Hematopoietic multipotent progenitor cell treated with erythropoietin and hydrocortisone succinate and interleukin-3 and kit ligand, for 6 days (in vitro differentiated cells): ENCODE measurements at regions not wholly inside any gene's neighbourhood (a gene's known extent, or its start where the extent isn't known, plus 50 kb on each side); places are given as distances from the start of the nearest gene placed in this dataset.
"Not testable (repeated sequence)": the region's sequence is repeated elsewhere in the genome, so short reads cannot be mapped to it uniquely, and the experiment has no call there.

Experiments
- DNase-seq: peaks from one replicate; pipeline ENCODE4 v3.0.0-alpha.2; 2015

DNA sequence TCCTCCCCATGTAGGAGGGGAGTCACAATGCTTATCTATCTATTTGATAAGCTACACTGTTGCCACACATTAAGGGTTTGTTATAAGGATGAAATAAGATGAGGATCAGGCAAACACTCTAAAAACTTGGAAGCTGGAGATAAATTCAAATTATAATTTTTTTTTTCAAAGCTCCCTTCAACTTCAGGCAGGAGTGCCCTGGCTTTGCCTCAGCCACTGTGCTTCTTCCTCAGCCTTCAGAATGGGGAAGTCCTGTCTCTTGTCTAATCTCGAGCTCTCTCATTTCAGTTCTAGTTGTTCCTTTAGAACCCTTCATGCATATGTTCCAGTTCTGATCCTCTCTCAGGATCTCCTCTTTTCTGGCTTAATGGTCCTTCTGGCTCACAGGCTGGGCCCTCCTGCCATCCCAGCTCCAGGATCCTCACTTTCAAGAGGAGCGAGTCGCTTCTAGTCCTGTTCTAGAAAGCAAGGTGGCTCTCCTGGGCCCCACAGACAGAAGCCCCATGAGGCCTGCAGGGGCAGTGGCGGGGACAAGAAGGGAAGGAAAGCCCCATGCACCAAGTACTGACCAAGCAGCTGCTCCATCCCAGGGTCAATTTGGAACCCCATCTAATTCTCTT is 164.3 kb downstream of the VEGFA start:
- no peak for DNase-seq

DNA sequence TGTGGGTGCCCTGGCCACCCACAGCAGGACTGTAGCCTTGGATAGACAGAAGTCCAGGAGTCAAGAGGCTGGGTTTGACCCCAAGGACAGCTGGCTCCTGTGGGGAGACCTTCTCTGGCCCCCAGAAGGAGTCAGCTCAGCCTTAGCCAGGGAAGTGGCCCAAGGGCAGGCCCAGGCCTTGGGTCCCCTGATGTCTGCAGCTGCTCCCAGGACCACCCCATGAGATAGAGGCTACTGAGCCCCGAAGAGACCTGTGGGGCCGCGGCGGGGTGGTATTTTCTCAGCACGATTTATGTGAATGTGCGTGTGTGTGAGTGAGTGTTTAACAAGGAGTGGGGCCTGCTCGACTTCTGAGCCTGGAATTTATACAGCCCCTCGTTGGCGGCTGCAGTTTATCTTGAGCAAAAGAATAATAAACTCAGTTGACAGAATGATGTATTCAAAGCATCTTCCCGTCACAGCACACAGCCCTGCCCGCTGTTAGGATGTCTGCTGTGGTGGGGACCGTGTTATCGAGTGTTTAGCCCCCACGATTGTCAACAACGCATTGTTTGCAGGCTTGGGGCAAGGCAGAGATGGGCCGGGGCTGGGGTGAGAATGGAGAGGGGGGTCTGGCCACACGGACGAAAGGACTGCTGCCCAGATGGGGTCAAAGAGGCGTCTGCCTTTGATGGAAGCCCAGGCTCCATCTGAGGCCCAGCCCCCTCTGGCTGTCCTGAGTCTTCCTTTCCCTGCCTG is 163.3 kb downstream of the VEGFA start:
- DNase-seq, result no peak

- no peak for DNase-seq
Observed at GRCh38 chr6:43932259-43933147, 162.5 kb downstream of the VEGFA start.

- DNase-seq, result no peak
Observed at GRCh38 chr6:43931201-43931600, 161.2 kb downstream of the VEGFA start.

- DNase-seq, result no peak
Observed at GRCh38 chr6:43930440-43931154, 160.6 kb downstream of the VEGFA start.

GRCh38 chr6:43929511-43929910 is 159.5 kb downstream of the VEGFA start:
- no peak for DNase-seq

GRCh38 chr6:43927532-43928210 is 157.7 kb downstream of the VEGFA start:
- DNase-seq, result peak; percentile 56

- peak; percentile 89 for DNase-seq
Observed at GRCh38 chr6:43926634-43927531, 156.9 kb downstream of the VEGFA start.

GRCh38 chr6:43925636-43926139 is 155.7 kb downstream of the VEGFA start:
- not testable (repeated sequence) for DNase-seq

DNA sequence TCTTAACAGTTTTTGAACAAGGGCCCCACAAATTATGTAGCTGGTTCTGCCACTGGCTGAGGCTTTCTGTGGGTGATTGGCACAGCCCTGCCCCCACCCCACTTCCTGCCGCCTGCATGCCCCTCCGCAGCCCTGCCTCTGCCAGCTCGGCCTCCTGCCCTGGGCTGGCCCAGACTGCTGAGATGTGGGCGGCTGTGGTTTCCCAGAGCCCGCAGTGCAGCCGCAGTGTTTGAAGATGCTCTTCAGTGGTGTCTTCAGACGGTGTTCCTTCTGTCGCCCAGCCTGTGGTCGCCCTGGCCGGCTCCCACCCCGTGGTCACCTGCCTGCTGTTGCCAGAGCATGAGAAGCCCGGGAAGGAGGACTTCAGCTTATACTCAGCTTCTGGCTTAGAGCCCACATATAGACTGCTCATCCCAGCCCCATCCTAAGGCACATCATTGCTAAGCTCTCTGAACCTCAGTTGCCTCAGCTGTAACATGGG is 154.3 kb downstream of the VEGFA start:
- DNase-seq, result peak; percentile 89

- DNase-seq, result no peak
Observed at GRCh38 chr6:43923376-43924221, 153.6 kb downstream of the VEGFA start.

DNA sequence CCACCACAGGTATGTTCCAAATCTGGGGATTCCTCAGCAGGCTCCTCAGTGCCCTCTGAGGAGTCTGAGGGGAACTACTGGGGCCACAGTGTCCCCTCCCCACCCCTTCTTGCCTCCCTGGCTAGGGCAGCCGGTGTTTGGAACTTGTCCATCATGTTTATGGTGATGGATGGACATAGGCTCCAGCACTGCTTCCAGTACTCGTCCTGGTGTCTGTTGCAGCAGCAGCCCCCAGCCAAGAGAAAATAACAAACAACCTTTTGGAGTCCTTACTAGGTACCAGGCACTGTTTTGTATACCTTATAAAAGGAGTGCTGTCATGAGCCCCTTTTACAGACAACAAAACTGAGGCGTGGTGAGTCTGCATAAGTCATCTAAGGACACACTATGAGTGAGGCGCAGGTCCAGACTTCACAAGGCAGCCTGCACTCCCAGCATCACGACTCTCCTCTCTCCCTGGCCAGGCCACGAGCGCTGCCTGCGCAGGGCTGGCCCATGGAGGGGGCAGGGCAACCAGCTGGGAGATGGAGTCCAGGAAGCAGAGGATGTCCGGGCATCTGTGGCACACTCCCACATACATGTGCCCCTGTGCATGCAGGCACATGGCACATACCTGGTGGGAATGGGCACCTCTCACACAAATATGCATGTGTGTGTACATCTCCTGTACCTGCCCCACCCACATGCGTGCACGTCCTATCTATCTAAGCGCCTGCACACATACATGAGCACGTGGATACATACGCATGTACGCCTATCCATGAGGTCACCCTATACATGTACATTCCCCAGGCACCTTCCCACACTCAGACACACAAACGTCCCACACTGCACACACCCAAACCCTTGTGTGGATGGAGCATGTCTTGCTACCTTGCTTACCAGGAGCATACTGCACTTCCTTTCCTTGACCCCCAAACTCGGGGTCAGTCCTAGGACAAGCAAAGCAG is 152.7 kb downstream of the VEGFA start:
- DNase-seq, result no peak

DNA sequence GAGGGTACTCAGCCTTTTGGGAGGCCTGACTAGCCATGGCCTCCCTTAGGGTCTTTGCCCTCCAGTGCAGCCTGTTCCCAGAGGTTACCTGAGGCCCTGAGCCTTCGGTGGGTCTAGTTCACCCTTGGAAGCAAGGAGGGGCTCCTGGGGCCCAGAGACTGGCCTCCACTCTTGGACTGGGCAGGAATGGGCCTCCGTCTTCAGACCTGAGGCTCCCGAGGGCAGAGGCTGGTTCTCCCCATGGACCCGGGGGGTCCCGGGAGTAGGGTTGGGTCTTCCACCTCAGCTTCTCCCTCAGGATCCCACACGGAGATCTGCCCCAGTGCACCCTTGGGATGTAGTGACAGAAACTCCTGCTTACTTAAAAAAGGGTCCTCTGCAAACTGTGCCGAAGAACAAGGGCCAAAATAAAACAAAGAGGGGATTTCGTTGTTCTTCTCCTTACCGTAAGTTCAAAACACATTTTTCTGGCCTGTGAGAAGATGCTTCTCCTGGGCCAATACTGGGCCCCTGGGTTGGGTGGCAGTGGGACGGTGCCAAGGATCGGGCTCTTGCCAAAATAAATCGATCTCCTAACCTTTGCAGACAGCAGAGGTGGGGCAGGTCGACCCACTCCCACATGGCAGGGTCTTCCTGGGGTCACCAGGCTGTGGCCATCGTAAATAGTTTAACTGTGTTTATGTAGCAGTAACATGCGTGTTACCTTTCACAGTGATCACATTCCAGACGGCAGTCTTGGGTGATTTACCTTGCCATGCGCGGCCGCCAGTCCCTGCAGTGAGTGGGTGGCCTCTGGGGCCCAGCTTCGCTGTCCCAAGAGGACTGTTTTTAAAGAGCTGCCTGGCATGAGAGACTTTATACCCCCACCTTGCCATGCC is 151.8 kb downstream of the VEGFA start:
- DNase-seq, result no peak

DNA sequence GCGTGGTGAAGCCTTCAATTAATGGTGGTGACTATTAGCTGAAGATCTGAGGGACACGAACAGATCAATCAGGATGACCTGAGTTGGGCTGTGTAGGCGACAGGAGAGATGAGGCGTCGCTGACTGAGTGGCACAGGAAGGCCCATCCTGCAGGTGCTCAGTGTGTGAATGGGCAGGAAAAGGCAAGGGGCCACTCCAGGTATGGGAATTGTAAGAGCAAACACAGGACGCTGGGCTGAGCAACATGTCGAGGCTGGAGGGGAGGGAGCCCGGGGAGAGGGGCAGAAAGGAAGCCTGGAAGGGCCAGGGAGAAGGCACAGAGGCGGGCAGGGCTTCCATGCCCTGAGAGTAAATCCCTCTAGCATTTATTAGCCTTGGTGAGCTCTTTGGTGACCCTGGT is 151.0 kb downstream of the VEGFA start:
- no peak for DNase-seq

GRCh38 chr6:43919774-43920173 is 149.8 kb downstream of the VEGFA start:
- DNase-seq, result no peak

GRCh38 chr6:43917878-43918382 is 147.9 kb downstream of the VEGFA start:
- peak; percentile 66 for DNase-seq
